D341Med (cell line): ENCODE measurements at regions not wholly inside any gene's neighbourhood (a gene's known extent, or its start where the extent isn't known, plus 50 kb on each side); places are given as distances from the start of the nearest gene placed in this dataset.

ENCODE experiments used
- DNase-seq: peaks from one replicate; pipeline ENCODE4 v3.0.0; 2012; ENCODE audit warnings: low spot score

GRCh38 chr5:20537911-20538703 is 550.1 kb upstream of the CDH18 start:
- DNase-seq = no peak

GRCh38 chr5:20536813-20537212 is 548.8 kb upstream of the CDH18 start:
- no peak for DNase-seq

GRCh38 chr5:20536341-20536740 is 548.3 kb upstream of the CDH18 start:
- DNase-seq = no peak

DNA sequence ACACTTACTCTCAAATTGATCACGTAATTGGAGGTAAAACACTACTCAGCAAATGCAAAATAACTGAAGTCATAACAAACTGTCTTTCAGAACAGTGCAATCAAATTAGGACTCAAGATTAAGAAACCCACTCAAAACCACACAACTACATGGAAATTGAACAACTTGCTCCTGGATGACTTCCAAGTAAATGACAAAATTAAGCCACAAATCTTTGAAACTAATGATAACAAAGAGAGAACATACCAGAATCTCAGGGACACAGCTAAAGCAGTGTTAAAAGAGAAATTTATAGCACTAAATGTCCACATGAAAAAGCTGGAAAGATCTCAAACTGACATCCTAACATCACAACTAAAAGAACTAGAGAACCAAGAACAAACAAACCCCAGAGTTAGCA is 540.5 kb upstream of the CDH18 start:
- no peak for DNase-seq

DNA sequence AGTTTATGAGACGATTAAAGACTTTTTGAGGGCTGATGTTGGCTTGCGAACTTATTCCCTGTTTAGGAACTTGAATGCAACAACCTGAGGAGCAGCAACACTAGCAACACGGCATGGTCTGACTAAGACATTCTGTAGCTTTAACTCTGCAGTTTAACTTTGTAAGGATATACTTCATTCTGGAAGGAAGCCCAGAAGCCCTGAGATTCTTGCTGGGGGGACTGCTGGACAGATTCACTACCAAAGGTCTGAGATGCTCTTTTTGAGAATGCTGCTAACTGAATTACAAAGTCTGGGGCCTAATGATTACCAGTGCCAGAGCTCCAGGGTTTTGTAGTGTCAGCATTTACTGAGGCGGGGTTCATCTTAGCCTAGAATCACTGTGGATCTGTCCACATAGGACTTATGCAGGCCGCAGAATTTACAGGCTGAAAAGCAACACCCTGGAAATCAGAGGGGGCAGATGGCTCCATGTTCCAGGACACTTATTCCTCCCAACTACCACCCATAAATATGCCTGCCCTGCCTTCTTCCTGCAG is 537.1 kb upstream of the CDH18 start:
- no peak for DNase-seq

GRCh38 chr5:20522905-20523482 is 535.0 kb upstream of the CDH18 start:
- DNase-seq = no peak

- DNase-seq = no peak
These were observed 527.6 kb upstream of the CDH18 start for GRCh38 chr5:20515606-20516005.

- DNase-seq = no peak
These were observed 526.1 kb upstream of the CDH18 start for GRCh38 chr5:20514145-20514544.

GRCh38 chr5:20500546-20500945 is 512.5 kb upstream of the CDH18 start:
- no peak for DNase-seq

DNA sequence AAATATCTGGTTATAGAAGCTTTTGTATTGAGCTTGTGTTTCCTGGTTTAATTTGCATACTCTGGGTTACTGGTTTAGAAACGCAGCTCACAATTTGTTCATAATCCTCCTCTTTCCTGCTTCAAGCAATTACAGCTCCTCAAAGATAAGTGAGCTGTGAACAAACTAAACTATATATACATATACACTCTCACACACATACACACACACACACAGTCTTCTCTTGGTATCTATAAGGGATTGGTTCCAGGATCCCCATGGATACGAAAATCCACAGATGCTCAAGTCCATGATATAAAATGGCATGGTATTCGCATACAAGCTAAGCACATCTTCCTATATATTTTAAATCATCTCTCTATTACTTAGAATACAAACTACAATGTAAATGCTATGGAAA is 510.9 kb upstream of the CDH18 start:
- no peak for DNase-seq

GRCh38 chr5:20498102-20498501 is 510.1 kb upstream of the CDH18 start:
- no peak for DNase-seq

DNA sequence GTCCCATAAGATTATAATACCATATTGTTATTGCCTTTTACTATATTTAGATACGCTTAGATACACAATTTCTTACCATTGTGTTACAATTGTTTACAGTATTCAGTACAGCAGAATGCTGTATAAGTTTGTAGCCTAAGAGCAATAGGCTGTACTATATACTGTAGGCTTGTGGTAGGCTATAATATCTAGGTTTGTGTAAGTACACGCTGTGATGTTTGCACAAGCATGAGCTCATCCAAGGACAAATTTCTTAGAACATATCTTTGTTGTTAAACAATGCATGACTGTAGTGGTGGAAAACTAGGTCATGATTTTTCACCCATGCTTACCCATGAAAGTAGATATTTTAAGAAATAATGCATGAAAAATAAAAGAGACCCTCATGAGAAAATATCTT is 509.4 kb upstream of the CDH18 start:
- DNase-seq = no peak

- DNase-seq = no peak
These were observed 506.7 kb upstream of the CDH18 start for GRCh38 chr5:20494706-20495105.

GRCh38 chr5:20486826-20487225 is 498.8 kb upstream of the CDH18 start:
- no peak for DNase-seq

DNA sequence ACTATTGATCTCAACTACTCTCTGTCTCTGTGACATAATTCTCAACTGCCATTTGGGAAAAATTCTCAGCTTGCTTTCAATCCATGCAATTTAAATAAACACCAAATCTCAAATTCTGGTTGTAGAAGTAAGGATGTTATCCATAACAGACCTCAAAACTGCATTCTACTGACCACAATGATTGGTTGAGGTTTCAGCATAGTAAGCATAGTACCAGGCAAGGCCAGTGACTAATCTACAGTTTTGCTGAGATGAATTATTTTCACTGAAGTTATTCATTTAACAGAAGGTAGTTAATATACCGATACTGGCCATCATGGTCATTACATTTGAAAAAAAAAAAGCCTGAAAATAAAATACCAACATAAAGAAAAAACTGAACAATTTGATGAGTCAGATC is 488.0 kb upstream of the CDH18 start:
- DNase-seq = no peak

GRCh38 chr5:20470997-20471396 is 483.0 kb upstream of the CDH18 start:
- no peak for DNase-seq

DNA sequence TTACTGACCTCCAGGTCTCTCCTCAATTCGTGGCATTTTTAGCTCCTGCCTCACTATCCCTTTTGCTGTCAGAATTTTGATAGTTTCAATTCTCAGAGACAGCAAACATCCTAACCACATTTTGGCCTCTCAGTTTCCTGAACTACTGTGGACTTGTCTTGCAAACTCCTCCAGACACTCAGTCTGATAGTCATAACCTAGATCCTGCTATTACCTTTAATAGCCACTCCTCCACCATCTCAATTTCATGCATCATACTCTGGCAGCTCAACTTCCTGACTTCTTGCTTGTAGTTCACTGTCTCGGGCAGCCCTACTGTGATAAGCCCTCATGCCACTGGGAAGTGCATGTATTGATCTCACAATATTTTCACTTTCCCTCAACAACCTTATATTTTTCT is 481.8 kb upstream of the CDH18 start:
- no peak for DNase-seq

GRCh38 chr5:20469390-20469789 is 481.4 kb upstream of the CDH18 start:
- no peak for DNase-seq

- DNase-seq = no peak
These were observed 478.5 kb upstream of the CDH18 start for GRCh38 chr5:20466512-20466911.

- no peak for DNase-seq
These were observed 475.2 kb upstream of the CDH18 start for GRCh38 chr5:20463206-20463605.

DNA sequence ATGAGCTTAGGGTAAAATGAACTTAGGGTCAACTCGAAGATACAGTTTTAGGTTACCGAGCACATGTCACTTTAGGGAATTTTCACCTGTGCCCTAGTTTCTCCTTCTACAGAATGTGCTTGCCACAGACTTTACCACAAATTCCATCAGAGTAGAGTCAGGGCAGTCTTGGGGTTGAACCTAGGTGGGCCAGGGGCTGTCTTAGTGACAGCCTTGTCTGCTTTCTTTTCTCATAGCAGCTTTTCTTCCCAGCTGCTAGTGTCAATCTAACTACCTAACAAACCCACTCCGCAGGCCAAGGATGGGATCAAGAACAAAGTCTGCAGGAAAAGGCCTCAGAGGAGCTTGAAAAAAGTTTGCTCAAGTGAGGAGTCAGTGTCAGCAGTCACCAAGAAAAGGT is 458.1 kb upstream of the CDH18 start:
- no peak for DNase-seq

- no peak for DNase-seq
These were observed 457.4 kb upstream of the CDH18 start for GRCh38 chr5:20445326-20445860.

GRCh38 chr5:20434786-20435185 is 446.8 kb upstream of the CDH18 start:
- DNase-seq = no peak
